SK-N-MC (cell line): ENCODE measurements at regions not wholly inside any gene's neighbourhood (a gene's known extent, or its start where the extent isn't known, plus 50 kb on each side); places are given as distances from the start of the nearest gene placed in this dataset.

Experiments
- EZH2 ChIP-seq: fragments of 200-600 bp; sonication (generic); IDR thresholded peaks from one replicate; pipeline ENCODE4 v1.6.1; 2017; ENCODE audit warnings: antibody characterized with exemption
- POLR2AphosphoS5 ChIP-seq: IDR thresholded peaks from 2 replicates; pipeline ENCODE4 v1.6.1; 2012; ENCODE audit warnings: mild to moderate bottlenecking, low read depth, low read length, borderline replicate concordance

- TF ChIP-seq POLR2AphosphoS5 (no peak), EZH2 (no peak)
Observed at GRCh38 chr17:53148058-53148457, 674.7 kb upstream of the KIF2B start.
